NCI-H345 treated with DMSO at 0.1 percent for 48 hours (cell line): ENCODE measurements at regions not wholly inside any gene's neighbourhood (a gene's known extent, or its start where the extent isn't known, plus 50 kb on each side); places are given as distances from the start of the nearest gene placed in this dataset.

Source experiments
- DNase-seq: peaks from one replicate; lab custom pipeline; 2025; ENCODE audit not compliant: unreplicated experiment; lab: John Stamatoyannopoulos, UW

DNA sequence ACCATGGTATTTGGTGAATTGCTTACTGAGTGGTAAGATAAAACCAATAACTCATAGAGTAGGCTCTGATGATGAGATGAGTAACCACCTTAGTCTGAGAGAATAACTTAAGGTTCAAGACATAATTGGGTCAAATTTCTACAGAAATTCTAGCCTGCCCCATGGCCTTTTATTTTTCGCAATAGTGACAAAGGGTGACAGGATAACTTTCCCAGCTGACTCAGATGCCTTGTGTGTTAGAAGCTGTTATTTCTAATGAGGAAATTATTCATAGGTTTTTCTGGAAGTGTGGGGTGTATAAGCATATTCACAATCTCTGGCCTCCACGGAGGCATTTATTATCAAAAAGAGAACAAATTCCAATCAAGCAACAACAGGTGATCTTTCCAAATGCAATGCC, 159.0 kb downstream of the NUP35 start:
- DNase-seq, result no peak

DNA sequence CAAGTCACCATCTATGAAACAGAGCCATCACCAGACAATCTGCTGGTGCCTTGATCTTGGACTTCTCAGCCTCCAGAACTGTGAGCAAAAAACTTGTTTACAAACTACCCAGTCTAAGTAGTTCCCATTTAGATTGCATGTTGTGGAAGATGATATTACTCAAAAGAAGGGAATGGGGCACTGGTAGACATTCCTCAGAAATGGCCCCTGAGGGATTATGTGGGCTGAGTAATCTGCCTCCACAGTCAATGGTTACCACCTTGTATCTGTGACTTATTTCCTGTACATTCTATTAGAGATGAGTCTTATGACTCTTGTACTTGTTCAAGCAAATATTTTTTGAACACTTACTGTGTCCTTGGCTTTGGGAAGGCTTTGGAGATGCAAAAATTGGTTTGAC, 160.4 kb downstream of the NUP35 start:
- DNase-seq, result no peak

DNA sequence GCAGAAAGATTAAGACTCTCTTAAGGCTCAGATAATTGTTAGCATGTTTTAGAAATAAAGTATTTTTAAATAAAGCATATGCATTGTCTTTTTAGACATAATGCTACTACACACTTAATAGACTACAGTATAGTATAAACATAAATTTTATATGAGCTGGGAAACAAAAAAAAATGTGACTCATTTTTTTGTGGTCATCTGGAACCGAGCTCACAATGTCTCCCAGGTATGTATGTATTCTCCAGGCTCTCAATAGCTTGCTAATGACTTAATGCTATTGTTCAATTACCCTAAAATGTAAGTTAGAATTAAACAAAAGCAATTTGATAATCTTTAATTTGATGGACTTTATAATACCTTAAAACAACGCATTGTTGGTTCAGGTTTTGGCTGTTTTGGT, 167.2 kb downstream of the NUP35 start:
- no peak for DNase-seq

DNA sequence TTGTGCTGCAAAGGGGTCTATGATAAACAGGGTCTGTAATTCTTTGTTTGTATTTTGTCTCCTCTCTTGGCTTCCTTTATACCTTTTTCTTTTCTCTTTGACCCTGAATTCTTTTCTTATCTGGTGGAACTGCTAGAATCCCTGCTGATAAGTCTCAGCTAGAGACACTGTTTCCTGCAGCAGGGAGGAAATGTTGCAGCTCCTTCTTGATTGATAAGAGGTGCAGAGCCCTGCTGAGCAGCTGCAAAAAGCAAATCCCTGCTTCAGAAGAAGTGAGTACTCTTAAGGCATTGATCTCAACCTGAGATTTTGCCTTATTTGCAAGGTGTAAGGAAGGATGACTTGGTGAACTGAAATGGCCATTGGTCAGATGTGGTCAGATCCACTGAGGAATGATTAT, 167.8 kb downstream of the NUP35 start:
- DNase-seq, result no peak

DNA sequence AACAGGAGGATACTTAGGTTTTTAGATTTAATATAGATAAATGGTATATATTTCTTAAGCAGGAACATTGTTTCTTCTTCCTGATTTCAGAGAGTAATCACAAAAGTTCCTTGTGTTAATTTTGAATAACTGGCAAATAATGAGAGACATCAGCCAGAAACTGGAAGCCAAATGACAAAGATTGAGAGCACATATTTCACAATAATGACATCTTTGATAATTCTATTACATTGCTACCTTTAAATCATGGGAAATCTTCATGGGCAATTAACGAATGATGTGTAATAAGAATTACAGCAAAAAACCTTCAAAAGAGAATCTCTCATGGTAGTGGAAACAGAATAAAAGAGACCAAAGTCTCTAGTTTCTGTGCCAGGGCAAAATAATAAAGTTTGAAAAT, 215.1 kb downstream of the NUP35 start:
- no peak for DNase-seq

DNA sequence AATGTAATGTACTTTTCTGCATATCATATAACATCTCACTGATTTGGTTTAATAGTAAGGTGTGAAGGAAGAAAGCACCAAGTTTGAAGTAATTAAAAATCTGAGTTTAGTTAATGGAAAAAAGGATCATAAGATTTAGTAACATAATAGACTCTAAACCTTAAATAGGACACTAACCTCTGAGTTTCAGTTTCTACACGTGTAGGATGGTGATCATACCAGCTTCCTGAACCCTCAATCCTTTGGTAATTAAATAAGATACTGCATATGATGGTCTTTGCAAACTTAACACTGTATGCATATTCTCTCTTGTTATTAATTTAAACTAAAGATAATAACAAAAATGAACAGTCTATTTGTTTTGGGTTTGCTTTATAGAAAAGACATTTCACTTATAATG, 216.8 kb downstream of the NUP35 start:
- no peak for DNase-seq

DNA sequence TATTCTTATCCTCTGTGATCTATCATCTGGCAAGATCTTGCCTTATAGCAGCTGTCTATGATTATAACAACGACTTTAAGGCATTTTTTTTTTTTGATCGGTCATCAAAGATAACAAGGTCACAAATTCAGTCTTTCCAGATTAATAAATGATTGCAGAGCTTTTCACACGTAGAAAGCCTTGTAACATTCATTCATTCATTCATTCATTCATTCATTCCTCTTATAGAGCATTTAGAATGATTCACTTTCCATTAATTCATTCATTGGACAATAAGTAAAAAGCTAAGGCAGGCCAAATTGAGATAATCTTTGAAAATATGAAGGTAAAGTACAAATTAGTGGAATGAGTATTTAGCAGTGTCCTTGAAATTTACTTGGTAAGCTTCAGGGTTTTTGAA, 223.7 kb downstream of the NUP35 start:
- no peak for DNase-seq

DNA sequence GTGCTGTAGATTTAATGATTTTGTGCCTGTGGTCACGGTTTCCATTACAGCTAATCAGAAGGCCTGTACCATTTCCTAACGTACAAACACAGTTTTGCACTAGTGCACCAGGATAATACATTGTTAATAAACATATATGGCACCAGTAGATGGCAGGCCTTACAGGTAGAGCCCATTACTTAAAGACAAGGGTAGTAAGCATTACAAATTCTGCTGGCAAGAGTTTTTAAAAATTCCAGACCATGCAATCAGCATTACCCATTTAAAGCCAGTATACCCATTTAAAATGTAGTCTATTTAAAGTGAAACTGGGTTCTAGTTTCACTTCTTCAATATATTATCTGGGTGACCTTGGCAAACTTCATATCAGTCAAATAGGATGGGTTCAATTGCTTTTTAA, 224.2 kb downstream of the NUP35 start:
- no peak for DNase-seq

DNA sequence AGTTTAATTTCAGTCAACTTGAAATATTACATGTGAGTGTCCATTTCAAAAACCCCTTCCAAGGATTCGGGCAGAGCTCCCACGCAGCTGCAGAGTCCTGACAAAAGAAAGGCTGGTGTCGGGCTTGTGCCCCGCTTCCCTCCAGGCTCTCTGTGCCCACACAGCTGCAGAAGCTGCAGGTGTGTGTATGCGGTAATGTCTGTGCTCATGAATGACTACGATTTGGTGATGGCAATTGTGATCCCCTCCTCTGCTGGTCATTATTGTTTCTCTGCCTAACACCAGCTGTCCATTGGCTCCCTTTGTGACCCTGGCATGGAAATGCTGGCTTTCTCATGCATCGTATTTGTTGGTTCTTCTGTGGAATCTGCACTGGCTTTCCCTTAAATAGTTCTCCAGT, 224.8 kb downstream of the NUP35 start:
- DNase-seq, result no peak

DNA sequence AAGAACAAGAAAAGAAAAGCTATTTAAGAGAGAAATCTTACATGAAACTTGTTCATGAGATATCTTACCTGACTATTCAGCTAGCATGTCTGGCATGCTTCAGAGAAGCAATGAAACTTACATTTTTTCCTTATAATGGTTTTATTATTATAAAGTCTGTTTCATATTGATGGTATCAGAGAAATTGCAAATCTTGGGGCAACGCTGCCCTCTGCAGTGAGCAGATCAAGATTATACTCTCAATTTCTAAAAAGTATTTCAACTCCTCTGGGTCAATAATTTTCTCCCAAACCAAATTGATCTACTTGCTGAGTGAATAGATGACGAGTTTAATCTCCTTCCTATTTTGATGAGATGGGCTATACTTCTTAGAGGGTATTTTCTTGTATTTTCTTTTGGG, 235.6 kb downstream of the NUP35 start:
- no peak for DNase-seq

DNA sequence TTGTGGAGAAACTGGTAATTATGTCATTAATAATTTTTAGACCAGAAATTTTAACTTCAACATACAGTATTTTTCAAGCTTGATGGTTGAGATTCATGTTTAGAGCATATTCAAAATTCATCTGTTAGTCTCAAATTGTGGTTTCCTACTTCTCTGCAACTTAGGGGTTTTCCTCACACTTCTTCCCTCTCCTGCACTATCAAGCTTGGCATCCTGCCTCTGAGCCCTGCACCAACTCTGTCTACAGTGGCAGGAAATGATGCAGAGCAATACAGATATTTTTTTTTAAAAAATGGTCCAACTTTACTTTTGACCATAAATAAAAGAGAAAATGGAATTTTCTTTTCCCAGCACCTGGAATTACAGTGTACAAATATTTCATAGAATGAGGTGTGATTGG, 247.3 kb downstream of the NUP35 start:
- DNase-seq, result no peak

DNA sequence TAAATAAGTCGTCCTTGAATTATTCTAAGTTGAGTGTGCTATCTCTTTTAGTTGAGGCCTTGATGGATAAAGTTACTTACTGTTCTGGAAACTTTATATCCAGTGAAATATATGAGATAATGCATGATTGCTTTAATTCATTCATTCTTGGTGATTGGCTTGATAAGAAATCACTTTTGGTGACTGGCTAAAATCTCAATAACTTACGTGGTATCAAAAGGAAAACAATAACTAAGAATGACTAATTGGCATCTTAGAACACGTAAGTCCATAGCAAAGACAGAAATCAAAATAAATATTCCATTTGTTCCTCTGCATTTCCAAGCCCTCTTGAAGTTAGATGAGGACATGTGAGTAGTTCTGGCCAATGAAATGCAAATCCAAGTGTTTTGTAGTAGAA, 251.6 kb downstream of the NUP35 start:
- no peak for DNase-seq

DNA sequence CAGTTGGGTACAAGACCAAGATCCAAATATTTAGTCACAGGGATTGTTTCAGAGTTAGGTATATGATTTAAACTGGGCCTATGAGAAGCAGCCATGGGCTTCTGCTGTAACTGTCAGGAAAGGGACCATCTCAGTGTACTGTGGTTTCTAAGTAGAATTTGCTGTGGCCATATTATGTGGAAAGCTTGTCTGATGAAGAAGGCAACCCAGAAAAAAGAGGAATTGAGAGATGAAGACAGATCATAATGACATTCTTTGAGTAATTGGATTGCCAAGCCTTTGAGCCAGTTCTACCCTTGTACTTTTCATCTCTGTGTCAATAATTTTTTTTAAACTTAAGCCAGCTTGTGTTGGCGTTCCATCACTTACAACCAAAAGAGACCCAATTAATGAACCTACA, 259.6 kb downstream of the NUP35 start:
- DNase-seq, result no peak

DNA sequence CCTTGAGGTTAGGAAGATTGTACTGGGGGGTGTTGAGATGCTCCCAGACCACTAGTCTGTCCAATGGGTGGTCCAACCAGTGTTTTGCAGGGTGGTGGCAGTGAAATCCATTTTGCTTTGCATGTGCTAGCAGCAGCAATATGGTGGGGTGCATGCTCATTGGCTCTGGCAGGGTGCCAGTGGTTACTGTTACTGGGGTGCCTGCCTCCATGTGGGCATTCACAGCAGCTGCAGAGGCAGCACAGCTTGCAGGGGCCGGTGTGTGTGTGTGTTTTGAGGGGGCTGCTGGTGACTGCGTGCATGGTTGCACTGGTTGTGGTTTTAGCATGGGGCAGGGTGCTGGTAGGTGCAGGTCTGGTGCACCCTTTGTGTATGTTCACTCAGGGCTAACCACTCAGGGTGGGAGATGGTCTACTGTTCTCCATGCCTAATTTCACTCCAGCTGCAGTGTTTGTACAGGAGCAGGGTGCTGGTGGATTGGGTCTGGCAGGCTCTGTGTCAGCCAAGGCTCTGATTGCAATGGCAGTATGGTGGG, 265.4 kb downstream of the NUP35 start:
- DNase-seq, result no peak

DNA sequence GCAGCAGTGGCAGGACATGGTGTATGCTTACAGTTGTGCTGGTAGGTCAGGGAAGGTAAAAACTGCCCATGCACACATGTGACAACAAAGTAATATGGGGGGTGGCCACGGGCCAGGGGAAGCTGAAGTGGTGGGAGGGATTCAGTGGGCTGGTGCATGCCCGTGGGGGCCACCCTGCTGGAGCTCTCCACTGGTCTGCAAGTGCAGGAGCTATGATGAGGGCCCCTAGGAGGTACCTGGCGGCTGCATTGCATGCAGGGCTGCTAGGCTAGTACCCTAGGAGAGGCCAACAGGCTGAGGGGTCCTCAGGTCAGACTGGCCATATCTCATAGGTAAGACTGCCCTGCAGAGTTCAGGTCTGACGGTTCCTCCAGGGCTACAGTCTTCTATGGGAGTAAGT, 265.9 kb downstream of the NUP35 start:
- no peak for DNase-seq

DNA sequence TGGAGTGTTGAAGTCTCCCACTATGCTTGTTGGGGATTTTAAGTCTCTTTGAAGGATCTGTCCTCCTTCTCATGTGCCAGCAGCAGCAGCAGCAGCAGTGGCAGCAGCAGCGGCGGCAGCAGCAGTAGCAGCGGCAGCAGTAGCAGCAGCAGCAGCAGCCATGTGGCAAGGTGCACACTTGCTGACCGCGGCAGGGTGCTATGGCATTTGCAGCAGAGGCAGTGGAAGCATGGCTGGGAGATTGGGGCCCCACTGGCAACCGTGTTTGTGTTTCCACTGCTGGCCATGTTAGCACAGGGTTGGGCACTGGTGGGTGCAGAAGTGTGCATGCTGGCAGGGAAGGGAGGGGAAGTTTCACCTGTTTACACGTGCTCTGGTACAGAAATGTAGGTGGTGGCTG, 280.1 kb downstream of the NUP35 start:
- no peak for DNase-seq

DNA sequence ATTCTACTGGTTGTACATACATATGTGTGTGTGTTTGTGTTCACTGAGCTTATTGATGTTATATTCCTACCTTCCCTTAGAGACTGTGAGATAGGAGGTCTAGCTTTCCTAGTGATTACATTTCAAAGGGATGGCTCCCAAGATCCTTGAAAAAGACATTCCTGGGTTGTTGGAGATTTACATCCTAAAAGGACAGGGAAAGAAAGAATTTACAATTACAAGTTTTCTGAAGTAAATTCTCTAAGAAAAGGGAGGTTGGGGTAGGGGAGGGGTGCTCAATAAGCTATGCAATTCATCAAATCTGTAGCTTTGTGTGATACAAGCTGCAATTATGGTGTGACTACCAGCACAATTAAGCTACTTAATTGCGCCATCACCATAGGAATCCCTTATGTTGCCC, 284.3 kb downstream of the NUP35 start:
- no peak for DNase-seq

DNA sequence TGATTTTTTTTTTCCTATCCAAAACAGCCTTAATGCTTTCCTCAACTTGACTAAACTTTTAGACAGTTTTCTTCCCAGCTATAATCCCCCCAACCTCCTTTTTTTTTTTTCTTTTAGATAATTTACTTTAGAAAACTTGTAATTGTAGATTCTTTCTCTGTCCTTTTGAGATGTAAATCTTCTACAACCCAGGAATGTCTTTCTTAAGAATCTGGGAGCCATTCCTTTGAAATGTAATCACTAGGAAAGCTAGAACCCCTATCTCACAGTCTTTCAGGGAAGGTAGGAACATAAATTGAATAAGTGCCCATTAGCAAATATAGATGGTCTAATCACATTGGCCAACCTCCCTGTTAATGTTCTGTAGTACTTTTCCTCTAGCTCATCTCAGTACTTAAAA, 285.4 kb downstream of the NUP35 start:
- DNase-seq, result no peak

DNA sequence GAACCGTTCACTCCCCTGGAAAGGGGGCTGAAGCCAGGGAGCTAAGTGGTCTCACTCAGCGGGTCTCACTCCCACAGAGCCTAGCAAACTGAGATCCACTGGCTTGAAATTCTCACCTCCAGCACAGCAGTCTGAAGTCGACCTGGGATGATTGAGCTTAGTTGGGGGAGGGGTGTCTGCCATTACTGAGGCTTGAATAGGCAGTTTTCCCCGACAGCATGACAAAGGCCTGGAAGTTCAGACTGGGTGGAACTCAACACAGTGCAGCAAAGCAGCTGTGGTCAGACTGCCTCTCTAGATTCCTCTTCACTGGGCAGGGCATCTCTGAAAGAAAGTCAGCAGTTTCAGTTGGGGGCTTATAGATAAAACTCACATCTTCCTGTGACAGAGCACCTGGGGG, 292.5 kb downstream of the NUP35 start:
- DNase-seq, result no peak

DNA sequence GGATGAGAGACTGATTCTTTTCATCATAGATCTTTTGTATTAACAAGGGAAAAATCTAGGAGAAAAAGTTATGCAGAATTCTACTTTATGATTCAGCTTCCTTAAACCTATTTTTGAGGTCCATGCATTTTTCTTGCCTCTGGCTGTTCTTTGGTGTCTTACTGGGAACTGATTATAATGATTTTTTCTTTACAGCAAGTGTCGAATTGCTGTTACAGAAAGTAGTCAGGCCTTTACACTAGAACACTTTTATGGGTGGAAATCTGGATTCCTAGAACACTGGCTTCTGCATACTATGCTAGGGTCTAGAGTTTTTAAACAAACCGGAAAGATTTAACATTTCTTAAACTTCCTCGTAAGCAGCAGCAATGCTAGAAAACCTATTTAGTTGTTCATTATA, 302.6 kb downstream of the NUP35 start:
- DNase-seq, result no peak

DNA sequence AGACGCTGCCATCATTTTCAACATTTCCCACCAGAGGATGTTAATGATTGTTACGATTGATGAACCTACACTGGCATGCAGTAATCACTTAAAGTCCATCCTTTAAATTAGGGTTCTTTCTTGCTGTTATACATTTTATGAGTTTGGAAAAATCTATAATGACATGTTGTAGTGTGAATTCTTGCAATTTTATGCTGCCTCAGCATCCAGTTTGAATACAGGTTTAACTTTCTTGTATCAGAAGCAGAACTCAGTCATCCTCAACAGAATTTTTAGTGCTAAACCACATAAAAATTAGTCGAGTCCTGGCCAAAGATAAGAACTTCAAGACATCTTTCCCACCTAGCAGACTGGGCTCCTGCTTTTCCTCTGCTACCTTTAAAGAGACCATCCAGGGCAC, 303.3 kb downstream of the NUP35 start:
- DNase-seq, result no peak

DNA sequence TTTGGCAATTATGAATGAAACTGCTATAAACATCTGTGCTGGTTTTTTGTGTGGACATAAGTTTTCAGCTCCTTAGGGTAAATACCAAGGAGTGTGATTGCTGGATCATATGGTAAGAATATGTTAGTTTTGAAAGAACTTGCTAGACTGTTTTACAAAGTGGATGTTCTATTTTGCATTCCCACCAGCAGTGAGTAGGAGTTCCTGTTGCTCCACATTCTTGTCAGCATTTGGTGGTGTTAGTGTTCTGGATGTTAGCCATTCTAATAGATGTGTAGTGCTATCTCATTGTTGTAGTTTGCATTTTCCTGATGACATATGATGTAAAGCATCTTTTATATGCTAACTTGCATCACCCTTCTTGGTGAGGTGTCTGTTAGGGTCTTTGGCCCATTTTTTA, 304.6 kb downstream of the NUP35 start:
- DNase-seq, result no peak

DNA sequence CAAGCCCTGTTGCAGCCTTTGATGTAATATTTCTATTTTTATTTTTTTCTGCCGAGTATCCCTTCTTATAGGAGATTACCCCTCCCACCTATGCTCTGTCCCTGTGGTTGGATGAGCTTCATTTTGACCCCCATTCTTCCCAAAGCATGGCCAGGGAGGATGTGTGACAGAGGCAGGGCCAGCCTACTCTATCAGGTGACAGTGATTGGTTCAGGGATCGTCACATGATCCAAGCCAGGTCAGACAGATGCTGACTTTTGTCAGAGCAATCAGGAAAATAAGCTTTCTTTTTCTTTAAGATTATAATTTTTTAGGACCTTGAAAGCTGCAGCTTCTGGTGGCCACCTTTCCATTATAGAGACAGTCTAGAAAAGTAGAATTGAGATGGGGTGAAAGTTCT, 314.3 kb downstream of the NUP35 start:
- no peak for DNase-seq

DNA sequence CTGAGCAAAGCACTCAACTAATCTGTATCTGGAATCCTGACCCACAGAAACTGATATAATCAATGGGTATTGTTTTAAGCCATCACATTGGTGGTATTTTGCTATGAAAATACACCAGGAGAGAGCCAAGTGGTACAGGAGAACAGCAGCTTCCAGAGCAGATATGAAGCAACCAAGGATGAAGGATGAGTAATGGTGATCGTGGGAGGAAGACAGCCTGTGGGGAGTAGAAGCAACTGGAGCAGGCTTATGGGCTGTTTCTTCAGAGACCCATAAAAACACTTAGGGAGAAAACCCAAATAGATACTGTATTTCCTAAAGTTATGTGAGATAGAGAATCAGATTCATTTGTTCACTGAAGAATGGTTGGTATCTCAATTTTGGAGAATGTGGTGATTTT, 330.8 kb downstream of the NUP35 start:
- no peak for DNase-seq
